Stimulated activated naive CD8-positive, alpha-beta T cell treated with anti-CD3 and anti-CD28 coated beads, Interleukin-15, amount 100 ng/mL, for 72 hours (primary cell): ENCODE measurements at regions not wholly inside any gene's neighbourhood (a gene's known extent, or its start where the extent isn't known, plus 50 kb on each side); places are given as distances from the start of the nearest gene placed in this dataset.

ENCODE experiments used
- ATAC-seq: fragments of 150-1000 bp; cut with Tn5 transposase; 2 replicates; pipeline ENCODE4 v1.10.0; 2021; ENCODE audit warnings: mild to moderate bottlenecking, moderate library complexity
- DNase-seq, 2 donors: peaks; one replicate each; pipeline ENCODE4 v3.0.0; 2021 to 2022
- H3K27ac Mint-ChIP-seq, 2 donors: one replicate each; pipeline ENCODE4 v1.8.0; 2022; ENCODE audit warnings: mild to moderate bottlenecking in 2 of 2, mixed read lengths in 2 of 2, moderate library complexity in 2 of 2
- H3K27me3 Mint-ChIP-seq: one replicate; pipeline ENCODE4 v1.8.0; 2022; ENCODE audit warnings: mixed read lengths
- H3K4me1 Mint-ChIP-seq: one replicate; pipeline ENCODE4 v1.8.0; 2022; ENCODE audit warnings: mild to moderate bottlenecking, mixed read lengths
- H3K4me3 Mint-ChIP-seq, 2 donors: one replicate each; pipeline ENCODE4 v1.8.0; 2022; ENCODE audit warnings: mild to moderate bottlenecking in 2 of 2, mixed read lengths in 2 of 2, moderate library complexity in 1 of 2
- H3K9me3 Mint-ChIP-seq, 2 donors: one replicate each; pipeline ENCODE4 v1.8.0; 2022; ENCODE audit warnings: mixed read lengths in 2 of 2

- no peak for ATAC-seq
- H3K4me1 Mint-ChIP-seq = no peaks in the 10 kb centered on the region
- H3K27me3 Mint-ChIP-seq = no peaks in the 10 kb centered on the region
- no peak overlapping the region for H3K27ac Mint-ChIP-seq
- H3K9me3 Mint-ChIP-seq = peaks cover 44 to 83% of the 10 kb centered on the region in 2 donors
- no peak overlapping the region for H3K4me3 Mint-ChIP-seq
- DNase-seq = no peak
Measured at GRCh38 chr16:35732046-35732810, 2272.8 kb downstream of the TP53TG3F start.

GRCh38 chr16:35733278-35733965, 2274.0 kb downstream of the TP53TG3F start:
- Mint-ChIP-seq H3K4me3 (no peak overlapping the region), H3K27ac (no peak overlapping the region), H3K4me1 (no peaks in the 10 kb centered on the region), H3K27me3 (no peaks in the 10 kb centered on the region), H3K9me3 (peaks cover 51 to 87% of the 10 kb centered on the region in 2 donors)
- no peak for DNase-seq
- no peak for ATAC-seq

- Mint-ChIP-seq H3K27me3 (no peaks in the 10 kb centered on the region), H3K4me3 (no peak overlapping the region), H3K27ac (no peak overlapping the region), H3K9me3 (peaks cover 54 to 87% of the 10 kb centered on the region in 2 donors), H3K4me1 (no peaks in the 10 kb centered on the region)
- ATAC-seq (no peak), DNase-seq (no peak)
Measured at GRCh38 chr16:35733971-35734702, 2274.7 kb downstream of the TP53TG3F start.

- no peaks in the 10 kb centered on the region for H3K4me1 Mint-ChIP-seq
- H3K27me3 Mint-ChIP-seq = no peaks in the 10 kb centered on the region
- DNase-seq (no peak), ATAC-seq (no peak)
- H3K9me3 Mint-ChIP-seq = peaks cover 62 to 87% of the 10 kb centered on the region in 2 donors
- H3K4me3 Mint-ChIP-seq = no peak overlapping the region
- H3K27ac Mint-ChIP-seq = no peak overlapping the region
Measured at GRCh38 chr16:35734728-35735402, 2275.5 kb downstream of the TP53TG3F start.

- no peak for ATAC-seq
- Mint-ChIP-seq H3K9me3 (peaks cover 63 to 87% of the 10 kb centered on the region in 2 donors), H3K4me3 (no peak overlapping the region), H3K4me1 (no peaks in the 10 kb centered on the region), H3K27me3 (no peaks in the 10 kb centered on the region), H3K27ac (no peak overlapping the region)
- DNase-seq = no peak
Measured at GRCh38 chr16:35735403-35736251, 2276.2 kb downstream of the TP53TG3F start.

- Mint-ChIP-seq H3K9me3 (peaks cover 63 to 87% of the 10 kb centered on the region in 2 donors), H3K4me1 (no peaks in the 10 kb centered on the region), H3K4me3 (no peak overlapping the region), H3K27ac (no peak overlapping the region), H3K27me3 (no peaks in the 10 kb centered on the region)
- no peak for ATAC-seq
- no peak for DNase-seq
Measured at GRCh38 chr16:35736546-35736945, 2277.1 kb downstream of the TP53TG3F start.

- DNase-seq (no peak), ATAC-seq (no peak)
- H3K9me3 Mint-ChIP-seq = peaks cover 66 to 87% of the 10 kb centered on the region in 2 donors
- H3K27me3 Mint-ChIP-seq = no peaks in the 10 kb centered on the region
- no peaks in the 10 kb centered on the region for H3K4me1 Mint-ChIP-seq
- H3K27ac Mint-ChIP-seq = no peak overlapping the region
- no peak overlapping the region for H3K4me3 Mint-ChIP-seq
Measured at GRCh38 chr16:35737076-35737475, 2277.7 kb downstream of the TP53TG3F start.

GRCh38 chr16:35741546-35741945, 2282.1 kb downstream of the TP53TG3F start:
- Mint-ChIP-seq H3K4me1 (no peaks in the 10 kb centered on the region), H3K27ac (no peak overlapping the region), H3K9me3 (peaks cover 77 to 87% of the 10 kb centered on the region in 2 donors), H3K4me3 (no peak overlapping the region), H3K27me3 (no peaks in the 10 kb centered on the region)
- DNase-seq = no peak
- ATAC-seq = no peak

- Mint-ChIP-seq H3K4me3 (no peak overlapping the region), H3K27ac (no peak overlapping the region), H3K27me3 (no peaks in the 10 kb centered on the region), H3K9me3 (peaks cover 68 to 91% of the 10 kb centered on the region in 2 donors), H3K4me1 (no peaks in the 10 kb centered on the region)
- no peak for DNase-seq
- no peak for ATAC-seq
Measured at GRCh38 chr16:35743101-35743692, 2283.8 kb downstream of the TP53TG3F start.

GRCh38 chr16:35744084-35744483, 2284.7 kb downstream of the TP53TG3F start:
- DNase-seq (no peak), ATAC-seq (no peak)
- peaks cover 59 to 91% of the 10 kb centered on the region in 2 donors for H3K9me3 Mint-ChIP-seq
- no peak overlapping the region for H3K27ac Mint-ChIP-seq
- H3K4me3 Mint-ChIP-seq = no peak overlapping the region
- no peaks in the 10 kb centered on the region for H3K27me3 Mint-ChIP-seq
- H3K4me1 Mint-ChIP-seq = no peaks in the 10 kb centered on the region

- H3K9me3 Mint-ChIP-seq = peaks cover 52 to 90% of the 10 kb centered on the region in 2 donors
- ATAC-seq (no peak), DNase-seq (no peak)
- no peak overlapping the region for H3K4me3 Mint-ChIP-seq
- H3K27ac Mint-ChIP-seq = no peak overlapping the region
- H3K4me1 Mint-ChIP-seq = no peaks in the 10 kb centered on the region
- no peaks in the 10 kb centered on the region for H3K27me3 Mint-ChIP-seq
Measured at GRCh38 chr16:35744726-35745125, 2285.3 kb downstream of the TP53TG3F start.

GRCh38 chr16:35745191-35745590, 2285.8 kb downstream of the TP53TG3F start:
- Mint-ChIP-seq H3K4me3 (no peak overlapping the region), H3K4me1 (no peaks in the 10 kb centered on the region), H3K27ac (no peak overlapping the region), H3K9me3 (peaks cover 48 to 90% of the 10 kb centered on the region in 2 donors), H3K27me3 (no peaks in the 10 kb centered on the region)
- DNase-seq (no peak), ATAC-seq (no peak)

GRCh38 chr16:35745821-35746248, 2286.4 kb downstream of the TP53TG3F start:
- DNase-seq = no peak
- peaks cover 42 to 86% of the 10 kb centered on the region in 2 donors for H3K9me3 Mint-ChIP-seq

GRCh38 chr16:35746281-35746962, 2287.0 kb downstream of the TP53TG3F start:
- DNase-seq (no peak), ATAC-seq (peak; percentile 28)
- no peaks in the 10 kb centered on the region for H3K4me1 Mint-ChIP-seq
- H3K4me3 Mint-ChIP-seq = no peak overlapping the region
- H3K9me3 Mint-ChIP-seq = peaks cover 36 to 85% of the 10 kb centered on the region in 2 donors
- no peak overlapping the region for H3K27ac Mint-ChIP-seq
- H3K27me3 Mint-ChIP-seq = no peaks in the 10 kb centered on the region

More at GRCh38 chr16:35745821-35746248, 2286.4 kb downstream of the TP53TG3F start:
- Mint-ChIP-seq H3K27ac (no peak overlapping the region), H3K4me3 (no peak overlapping the region), H3K4me1 (no peaks in the 10 kb centered on the region), H3K27me3 (no peaks in the 10 kb centered on the region)
- ATAC-seq = no peak
